ENCODE measurements at regions not wholly inside any gene's neighbourhood (a gene's known extent, or its start where the extent isn't known, plus 50 kb on each side); places are given as distances from the start of the nearest gene placed in this dataset.

- no peak for DNase-seq
Observed at GRCh38 chr9:107969141-107969540, 479.6 kb upstream of the KLF4 start.

GRCh38 chr9:107963246-107963645 is 473.7 kb upstream of the KLF4 start:
- DNase-seq: no peak

- DNase-seq: no peak
Observed at GRCh38 chr9:107960916-107961315, 471.3 kb upstream of the KLF4 start.

GRCh38 chr9:107954312-107954711 is 464.7 kb upstream of the KLF4 start:
- no peak for DNase-seq

GRCh38 chr9:107953556-107954125 is 464.1 kb upstream of the KLF4 start:
- DNase-seq: no peak

GRCh38 chr9:107952773-107953172 is 463.2 kb upstream of the KLF4 start:
- no peak for DNase-seq

GRCh38 chr9:107951511-107951910 is 461.9 kb upstream of the KLF4 start:
- no peak for DNase-seq

GRCh38 chr9:107949061-107949460 is 459.5 kb upstream of the KLF4 start:
- no peak for DNase-seq

- DNase-seq: no peak
Observed at GRCh38 chr9:107948601-107949000, 459.0 kb upstream of the KLF4 start.

GRCh38 chr9:107948086-107948485 is 458.5 kb upstream of the KLF4 start:
- no peak for DNase-seq

- DNase-seq: no peak
Observed at GRCh38 chr9:107946364-107947141, 457.0 kb upstream of the KLF4 start.

GRCh38 chr9:107945961-107946360 is 456.4 kb upstream of the KLF4 start:
- DNase-seq: no peak

- DNase-seq: no peak
Observed at GRCh38 chr9:107945493-107945892, 455.9 kb upstream of the KLF4 start.

GRCh38 chr9:107944387-107944786 is 454.8 kb upstream of the KLF4 start:
- DNase-seq: no peak

- no peak for DNase-seq
Observed at GRCh38 chr9:107943901-107944300, 454.3 kb upstream of the KLF4 start.

- no peak for DNase-seq
Observed at GRCh38 chr9:107942856-107943255, 453.3 kb upstream of the KLF4 start.

- no peak for DNase-seq
Observed at GRCh38 chr9:107942291-107942690, 452.7 kb upstream of the KLF4 start.

- DNase-seq: no peak
Observed at GRCh38 chr9:107940616-107941595, 451.3 kb upstream of the KLF4 start.

GRCh38 chr9:107938801-107939386 is 449.3 kb upstream of the KLF4 start:
- no peak for DNase-seq

- DNase-seq: no peak
Observed at GRCh38 chr9:107935931-107936330, 446.4 kb upstream of the KLF4 start.

GRCh38 chr9:107933516-107933915 is 443.9 kb upstream of the KLF4 start:
- no peak for DNase-seq

- no peak for DNase-seq
Observed at GRCh38 chr9:107933097-107933496, 443.5 kb upstream of the KLF4 start.

GRCh38 chr9:107932601-107933000 is 443.0 kb upstream of the KLF4 start:
- no peak for DNase-seq

All from retina (tissue), 1 donor.